ENCODE measurements at regions not wholly inside any gene's neighbourhood (a gene's known extent, or its start where the extent isn't known, plus 50 kb on each side); places are given as distances from the start of the nearest gene placed in this dataset.

- H3K27ac Mint-ChIP-seq: no peak overlapping the region
- peaks cover 2% of the 10 kb centered on the region for H3K4me1 Mint-ChIP-seq
- intact Hi-C loops (cut with micrococcal nuclease): no loop called here
Observed at GRCh38 chr7:149706398-149706797, 67.0 kb downstream of the ZNF467 start.

GRCh38 chr7:149704507-149704906 is 68.9 kb downstream of the ZNF467 start:
- Histone ChIP-seq H3K4me3 (ENCODE audit: control extremely low read depth in 1 of 5, extremely low read depth in 1 of 5, insufficient read depth in 1 of 5, low read depth in 2 of 5, low read length in 4 of 5) (no peak overlapping the region), H3K36me3 (replicated peaks in 1 of 2; ENCODE audit: control extremely low read depth in 1 of 2, control insufficient read depth in 1 of 2, extremely low read depth in 1 of 2, insufficient read depth in 2 of 2, low read length in 1 of 2) (no peaks in the 10 kb centered on the region), H3K9me3 (ENCODE audit: control extremely low read depth in 1 of 3, control insufficient read depth in 2 of 3, insufficient read depth in 1 of 3, low read length in 2 of 3) (peaks cover 0 to 20% (median 0%) of the 10 kb centered on the region in 3 donors), H3K79me2 (ENCODE audit: control insufficient read depth, insufficient read depth, low read length) (no peaks in the 10 kb centered on the region), H4K20me1 (ENCODE audit: control insufficient read depth, insufficient read depth, low read length, poor library complexity, severe bottlenecking) (no peaks in the 10 kb centered on the region), H3K9ac (ENCODE audit: low read length) (no peak overlapping the region), H2AFZ (ENCODE audit: insufficient read depth, low read depth, low read length, poor library complexity, severe bottlenecking) (no peak overlapping the region), H3K27ac (ENCODE audit: low read length in 2 of 2) (no peak overlapping the region), H3K27me3 (replicated peaks in 1 of 4; ENCODE audit: control extremely low read depth in 1 of 4, control insufficient read depth in 3 of 4, insufficient read depth in 4 of 4, low read length in 3 of 4) (peaks cover 0 to 3% (median 0%) of the 10 kb centered on the region in 4 experiments), H3K4me1 (ENCODE audit: control insufficient read depth in 2 of 2, insufficient read depth in 2 of 2, low read length in 2 of 2) (no peaks in the 10 kb centered on the region), H3K4me2 (replicated peaks; ENCODE audit: low read depth, low read length, poor library complexity, severe bottlenecking) (no peak overlapping the region)
- Mint-ChIP-seq H3K4me3 (no peak overlapping the region), H3K4me1 (peaks cover 2% of the 10 kb centered on the region), H3K27ac (no peak overlapping the region), H3K27me3 (peaks cover 22% of the 10 kb centered on the region), H3K9me3 (ENCODE audit: insufficient read depth) (no peaks in the 10 kb centered on the region)
- POLR2A ChIA-PET: no interaction called here
- intact Hi-C loops (cut with micrococcal nuclease): loop anchor here (5.0 kb wide), 1 partner anchor 148 kb away; no protein-coding TSS in a partner anchor
- WGBS (ENCODE audit: insufficient coverage): 94% methylated on average over 2 of the region's 2 CpGs
- CTCF ChIA-PET: interaction anchor here (0.6 to 1.0 kb wide), 2 partner anchors 38 to 381 kb away, joined by 3 to 4 read pairs; no protein-coding TSS in a partner anchor
- DNase-seq (no peak), ATAC-seq (ENCODE audit: low read depth) (no peak)
- TF ChIP-seq EZH2 (IDR thresholded peaks at IDR 0.05; ENCODE audit: borderline replicate concordance, insufficient read depth, low read depth, low read length, poor library complexity, severe bottlenecking) (no peak), CTCF (IDR thresholded peaks at IDR 0.05) (no peak)

More at GRCh38 chr7:149706398-149706797, 67.0 kb downstream of the ZNF467 start:
- H4K20me1 ChIP-seq (ENCODE audit: control insufficient read depth, insufficient read depth, low read length, poor library complexity, severe bottlenecking): no peaks in the 10 kb centered on the region
- no peak for DNase-seq
- ChIA-PET POLR2A (no interaction called here), CTCF (no interaction called here)
- H3K4me1 ChIP-seq (ENCODE audit: control insufficient read depth in 2 of 2, insufficient read depth in 2 of 2, low read length in 2 of 2): no peaks in the 10 kb centered on the region
- peaks cover 0 to 3% (median 0%) of the 10 kb centered on the region in 4 experiments for H3K27me3 ChIP-seq (replicated peaks in 1 of 4; ENCODE audit: control extremely low read depth in 1 of 4, control insufficient read depth in 3 of 4, insufficient read depth in 4 of 4, low read length in 3 of 4)
- Mint-ChIP-seq H3K27me3 (peaks cover 17% of the 10 kb centered on the region), H3K9me3 (ENCODE audit: insufficient read depth) (peaks cover 5% of the 10 kb centered on the region), H3K4me3 (no peak overlapping the region)
- no peak overlapping the region for H3K27ac ChIP-seq (ENCODE audit: low read length in 2 of 2)
- no peak overlapping the region for H3K9ac ChIP-seq (ENCODE audit: low read length)
- peaks cover 1 to 26% (median 10%) of the 10 kb centered on the region in 3 donors for H3K9me3 ChIP-seq (ENCODE audit: control extremely low read depth in 1 of 3, control insufficient read depth in 2 of 3, insufficient read depth in 1 of 3, low read length in 2 of 3)
- 85% methylated on average over 3 of the region's 3 CpGs for WGBS (ENCODE audit: insufficient coverage)
- no peak overlapping the region for H3K4me3 ChIP-seq (ENCODE audit: control extremely low read depth in 1 of 5, extremely low read depth in 1 of 5, insufficient read depth in 1 of 5, low read depth in 2 of 5, low read length in 4 of 5)
- TF ChIP-seq CTCF (IDR thresholded peaks at IDR 0.05) (no peak), EZH2 (IDR thresholded peaks at IDR 0.05; ENCODE audit: borderline replicate concordance, insufficient read depth, low read depth, low read length, poor library complexity, severe bottlenecking) (no peak)
- no peak overlapping the region for H2AFZ ChIP-seq (ENCODE audit: insufficient read depth, low read depth, low read length, poor library complexity, severe bottlenecking)
- no peaks in the 10 kb centered on the region for H3K36me3 ChIP-seq (replicated peaks in 1 of 2; ENCODE audit: control extremely low read depth in 1 of 2, control insufficient read depth in 1 of 2, extremely low read depth in 1 of 2, insufficient read depth in 2 of 2, low read length in 1 of 2)
- H3K79me2 ChIP-seq (ENCODE audit: control insufficient read depth, insufficient read depth, low read length): no peaks in the 10 kb centered on the region
- no peak overlapping the region for H3K4me2 ChIP-seq (replicated peaks; ENCODE audit: low read depth, low read length, poor library complexity, severe bottlenecking)
- no peak for ATAC-seq (ENCODE audit: low read depth)
